C4-2B (cell line): ENCODE measurements at regions not wholly inside any gene's neighbourhood (a gene's known extent, or its start where the extent isn't known, plus 50 kb on each side); places are given as distances from the start of the nearest gene placed in this dataset.

Source experiments
- H3K27ac ChIP-seq: fragments of 450-650 bp; 2 replicates; pipeline ENCODE4 v1.5.1; 2017
- ZFX ChIP-seq: fragments of 450-650 bp; IDR thresholded peaks from 2 replicates; pipeline ENCODE4 v1.6.1; 2017
- TF ChIP-seq, protein P1 (sequence below): fragments of 450-650 bp; conservative IDR thresholded peaks from 2 replicates; pipeline ENCODE4 v1.5.1; 2017; ENCODE audit warnings: mild to moderate bottlenecking

- H3K27ac ChIP-seq, result no peak overlapping the region
- TF ChIP-seq, protein P1, sequence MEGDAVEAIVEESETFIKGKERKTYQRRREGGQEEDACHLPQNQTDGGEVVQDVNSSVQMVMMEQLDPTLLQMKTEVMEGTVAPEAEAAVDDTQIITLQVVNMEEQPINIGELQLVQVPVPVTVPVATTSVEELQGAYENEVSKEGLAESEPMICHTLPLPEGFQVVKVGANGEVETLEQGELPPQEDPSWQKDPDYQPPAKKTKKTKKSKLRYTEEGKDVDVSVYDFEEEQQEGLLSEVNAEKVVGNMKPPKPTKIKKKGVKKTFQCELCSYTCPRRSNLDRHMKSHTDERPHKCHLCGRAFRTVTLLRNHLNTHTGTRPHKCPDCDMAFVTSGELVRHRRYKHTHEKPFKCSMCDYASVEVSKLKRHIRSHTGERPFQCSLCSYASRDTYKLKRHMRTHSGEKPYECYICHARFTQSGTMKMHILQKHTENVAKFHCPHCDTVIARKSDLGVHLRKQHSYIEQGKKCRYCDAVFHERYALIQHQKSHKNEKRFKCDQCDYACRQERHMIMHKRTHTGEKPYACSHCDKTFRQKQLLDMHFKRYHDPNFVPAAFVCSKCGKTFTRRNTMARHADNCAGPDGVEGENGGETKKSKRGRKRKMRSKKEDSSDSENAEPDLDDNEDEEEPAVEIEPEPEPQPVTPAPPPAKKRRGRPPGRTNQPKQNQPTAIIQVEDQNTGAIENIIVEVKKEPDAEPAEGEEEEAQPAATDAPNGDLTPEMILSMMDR, result no peak
- no peak for TF ChIP-seq ZFX
Measured at GRCh38 chr12:19826980-19827550, 387.8 kb downstream of the AEBP2 start.

DNA sequence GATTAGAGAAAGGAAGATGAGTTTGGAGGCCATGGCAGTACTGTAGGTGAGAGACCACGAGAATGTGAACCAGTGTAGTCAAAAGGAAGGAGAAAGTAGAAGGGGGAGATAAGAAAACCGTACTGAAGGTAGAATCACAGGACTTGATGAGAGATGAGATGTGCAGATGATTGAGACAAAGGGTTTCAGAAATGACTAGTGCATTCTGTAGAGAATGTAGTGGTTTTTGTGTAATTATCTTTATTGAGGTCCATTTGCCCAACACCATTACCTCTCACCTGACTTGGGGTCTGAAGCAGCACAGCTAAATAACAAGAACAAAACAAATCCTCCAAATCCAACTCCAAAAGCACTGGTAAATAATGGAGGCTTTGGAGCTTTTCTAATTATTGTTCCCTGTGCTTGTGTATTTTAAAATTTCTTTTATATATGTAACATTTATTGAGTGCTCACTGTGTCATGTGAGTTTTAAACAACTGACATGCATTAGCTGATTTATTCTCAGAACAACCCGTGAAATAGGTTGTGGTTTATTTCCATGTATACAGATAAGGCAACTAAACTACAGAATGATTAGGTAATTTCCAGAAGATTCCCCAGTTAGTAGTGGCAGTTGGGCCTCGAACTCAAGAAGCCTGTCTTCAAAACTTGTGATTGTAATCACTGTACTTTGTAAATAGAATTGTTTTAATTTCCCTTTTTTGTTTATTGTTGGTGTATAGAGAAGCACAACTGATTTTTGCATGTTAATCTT lies 390.0 kb downstream of the AEBP2 start:
- H3K27ac ChIP-seq, result no peak overlapping the region
- TF ChIP-seq, protein P1, result no peak
- no peak for TF ChIP-seq ZFX

DNA sequence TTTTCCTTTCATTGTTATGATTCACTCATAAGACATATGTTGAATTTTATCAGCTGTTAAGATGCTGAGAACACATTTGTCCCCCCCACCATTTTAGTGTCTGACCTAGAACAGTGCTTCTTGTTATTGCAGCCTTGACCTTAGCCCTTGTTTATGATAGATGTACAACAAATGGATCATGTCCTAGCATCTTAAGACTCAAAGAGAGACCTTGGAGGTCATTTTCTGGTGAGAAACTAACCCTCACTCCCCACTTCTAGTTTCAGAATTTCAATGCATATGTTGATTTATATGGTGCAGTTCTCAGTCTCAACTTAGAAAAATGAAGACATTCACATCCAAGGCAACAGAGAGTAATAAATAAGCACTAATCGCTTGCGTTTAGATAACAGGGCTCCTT lies 391.2 kb downstream of the AEBP2 start:
- TF ChIP-seq, protein P1, result no peak
- no peak for TF ChIP-seq ZFX
- H3K27ac ChIP-seq, result no peak overlapping the region

- TF ChIP-seq, protein P1, result no peak
- no peak for TF ChIP-seq ZFX
- no peak overlapping the region for H3K27ac ChIP-seq
Measured at GRCh38 chr12:19833775-19834501, 394.6 kb downstream of the AEBP2 start.

DNA sequence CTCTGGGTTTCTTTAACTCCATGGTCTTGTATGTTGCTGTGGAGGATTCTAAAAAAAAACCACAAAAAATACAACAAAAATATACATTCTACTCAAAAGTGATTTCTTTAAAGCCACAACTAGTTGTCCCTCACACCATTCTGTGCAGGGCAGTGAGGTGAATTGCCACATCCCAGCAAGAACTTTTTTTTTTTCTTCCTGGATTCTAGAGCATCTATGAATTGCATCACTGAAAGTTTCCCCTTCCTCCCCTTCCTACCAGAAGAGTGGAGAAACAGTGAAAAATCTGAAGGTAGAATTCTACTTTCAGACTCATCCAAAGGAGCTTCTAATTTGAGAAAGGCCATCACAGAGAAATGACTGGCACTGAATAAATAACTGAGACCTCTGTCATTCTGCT lies 395.3 kb downstream of the AEBP2 start:
- no peak for TF ChIP-seq ZFX
- TF ChIP-seq, protein P1, result no peak

GRCh38 chr12:19836056-19836455 lies 396.8 kb downstream of the AEBP2 start:
- TF ChIP-seq, protein P1, result no peak
- H3K27ac ChIP-seq, result no peak overlapping the region

More for the DNA sequence above, 395.3 kb downstream of the AEBP2 start:
- no peak overlapping the region for H3K27ac ChIP-seq

GRCh38 chr12:19836456-19836855 lies 397.2 kb downstream of the AEBP2 start:
- TF ChIP-seq, protein P1, result no peak
- no peak for TF ChIP-seq ZFX
- H3K27ac ChIP-seq, result no peak overlapping the region
